MM.1S (cell line): ENCODE measurements at regions not wholly inside any gene's neighbourhood (a gene's known extent, or its start where the extent isn't known, plus 50 kb on each side); places are given as distances from the start of the nearest gene placed in this dataset.

Experiments used
- CTCF ChIP-seq: fragments of 300-600 bp; sonication (generic); IDR thresholded peaks from 2 replicates; pipeline ENCODE4 v1.5.1; 2016; ENCODE audit warnings: antibody characterized with exemption, low read length, mixed read lengths
- EZH2 ChIP-seq: fragments of 300-600 bp; sonication (generic); optimal IDR thresholded peaks from 2 replicates; pipeline ENCODE3; 2017; ENCODE audit warnings: low read depth, mild to moderate bottlenecking, antibody characterized with exemption, low read length, mixed read lengths
- EZH2phosphoT487 ChIP-seq: fragments of 300-600 bp; sonication (generic); IDR thresholded peaks from 2 replicates; pipeline ENCODE4 v1.6.1; 2018; ENCODE audit warnings: antibody characterized with exemption, low read length

GRCh38 chr2:145260674-145261073, 740.8 kb upstream of the ZEB2 start:
- no peak for TF ChIP-seq EZH2
- no peak for TF ChIP-seq CTCF
- no peak for TF ChIP-seq EZH2phosphoT487
